ENCODE measurements at regions not wholly inside any gene's neighbourhood (a gene's known extent, or its start where the extent isn't known, plus 50 kb on each side); places are given as distances from the start of the nearest gene placed in this dataset.
"Not testable (repeated sequence)": the region's sequence is repeated elsewhere in the genome, so short reads cannot be mapped to it uniquely, and the experiment has no call there.

- no peak for DNase-seq
Observed at GRCh38 chr12:28776913-28777422, 372.1 kb upstream of the FAR2 start.

- no peak for DNase-seq
Observed at GRCh38 chr12:28777603-28778365, 371.3 kb upstream of the FAR2 start.

GRCh38 chr12:28780096-28780495 is 369.0 kb upstream of the FAR2 start:
- no peak for DNase-seq

- DNase-seq: no peak
Observed at GRCh38 chr12:28780960-28781359, 368.1 kb upstream of the FAR2 start.

GRCh38 chr12:28781671-28782652 is 367.1 kb upstream of the FAR2 start:
- no peak for DNase-seq

- DNase-seq: no peak
Observed at GRCh38 chr12:28782812-28783211, 366.3 kb upstream of the FAR2 start.

- no peak for DNase-seq
Observed at GRCh38 chr12:28787151-28787550, 361.9 kb upstream of the FAR2 start.

- not testable (repeated sequence) for DNase-seq
Observed at GRCh38 chr12:28788256-28788655, 360.8 kb upstream of the FAR2 start.

- no peak for DNase-seq
Observed at GRCh38 chr12:28793581-28794151, 355.4 kb upstream of the FAR2 start.

- no peak for DNase-seq
Observed at GRCh38 chr12:28794211-28794610, 354.9 kb upstream of the FAR2 start.

- no peak for DNase-seq
Observed at GRCh38 chr12:28794786-28795185, 354.3 kb upstream of the FAR2 start.

- no peak for DNase-seq
Observed at GRCh38 chr12:28795311-28795710, 353.8 kb upstream of the FAR2 start.

- no peak for DNase-seq
Observed at GRCh38 chr12:28799348-28799747, 349.7 kb upstream of the FAR2 start.

GRCh38 chr12:28800129-28800528 is 348.9 kb upstream of the FAR2 start:
- DNase-seq: no peak

GRCh38 chr12:28802706-28803438 is 346.2 kb upstream of the FAR2 start:
- no peak for DNase-seq

- DNase-seq: no peak
Observed at GRCh38 chr12:28807535-28807934, 341.5 kb upstream of the FAR2 start.

- no peak for DNase-seq
Observed at GRCh38 chr12:28811457-28811856, 337.6 kb upstream of the FAR2 start.

- DNase-seq: no peak
Observed at GRCh38 chr12:28814246-28814645, 334.8 kb upstream of the FAR2 start.

GRCh38 chr12:28817524-28817923 is 331.6 kb upstream of the FAR2 start:
- DNase-seq: no peak

- DNase-seq: no peak
Observed at GRCh38 chr12:28824193-28824846, 324.8 kb upstream of the FAR2 start.

- DNase-seq: no peak
Observed at GRCh38 chr12:28824849-28825248, 324.2 kb upstream of the FAR2 start.

GRCh38 chr12:28826766-28827165 is 322.3 kb upstream of the FAR2 start:
- DNase-seq: no peak
